ENCODE measurements at regions not wholly inside any gene's neighbourhood (a gene's known extent, or its start where the extent isn't known, plus 50 kb on each side); places are given as distances from the start of the nearest gene placed in this dataset.

DNA sequence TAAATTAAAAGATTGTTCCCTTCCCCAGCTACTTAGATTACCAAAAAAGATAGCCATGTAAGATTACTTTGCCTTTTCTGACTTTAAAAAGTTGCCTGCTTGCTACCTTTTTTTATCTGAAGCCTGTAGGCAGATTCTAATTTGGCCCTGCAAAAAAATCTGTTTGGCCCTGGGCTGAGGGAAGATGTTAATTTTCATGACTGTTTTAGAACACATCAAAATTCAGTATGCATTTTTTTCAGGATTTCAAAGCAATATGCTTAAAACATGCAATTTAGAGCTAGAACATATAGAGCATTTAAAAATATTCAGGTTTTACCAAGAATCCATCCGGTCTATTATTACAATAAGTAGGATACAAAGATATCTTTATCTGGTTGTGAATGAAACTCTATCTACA lies 563.6 kb downstream of the NR2F1-AS1 start:
- DNase-seq (ENCODE audit: low read depth), result no peak

DNA sequence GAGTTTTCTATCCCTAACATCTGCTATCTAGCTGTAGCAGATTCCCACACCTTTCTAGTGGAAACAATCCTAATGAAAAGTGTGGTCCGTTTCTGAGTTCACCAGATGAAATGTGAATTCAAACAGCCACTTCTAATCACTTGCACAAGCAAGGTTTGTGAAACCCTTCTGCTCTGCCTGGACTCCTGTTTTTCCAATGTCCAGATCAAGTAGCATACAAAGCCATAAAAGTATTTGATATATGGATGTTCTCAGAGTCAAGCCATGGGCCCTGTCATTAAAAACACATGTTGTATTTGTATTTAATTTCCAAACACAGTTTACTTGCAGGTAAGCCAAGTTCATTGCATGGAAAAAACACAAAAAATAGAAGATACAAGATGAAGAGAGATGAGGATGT lies 570.4 kb downstream of the NR2F1-AS1 start:
- no peak for DNase-seq (ENCODE audit: low read depth)

DNA sequence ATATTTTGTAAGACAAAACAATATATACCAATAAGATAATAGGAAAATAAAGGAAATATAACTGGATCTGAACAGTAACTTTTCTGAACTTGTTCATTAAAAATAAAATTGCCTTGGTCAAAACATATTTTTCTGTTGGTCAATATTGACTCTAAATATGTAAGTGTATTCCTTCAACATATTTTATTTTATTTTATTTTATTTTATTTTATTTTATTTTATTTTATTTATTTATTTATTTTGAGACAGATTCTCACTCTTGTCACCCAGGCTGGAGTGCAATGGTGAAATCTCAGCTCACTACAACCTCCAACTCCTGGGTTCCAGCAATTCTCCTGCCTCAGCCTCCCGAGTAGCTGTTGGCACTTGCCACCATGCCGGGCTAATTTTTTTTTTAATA lies 571.0 kb downstream of the NR2F1-AS1 start:
- DNase-seq (ENCODE audit: low read depth), result no peak

DNA sequence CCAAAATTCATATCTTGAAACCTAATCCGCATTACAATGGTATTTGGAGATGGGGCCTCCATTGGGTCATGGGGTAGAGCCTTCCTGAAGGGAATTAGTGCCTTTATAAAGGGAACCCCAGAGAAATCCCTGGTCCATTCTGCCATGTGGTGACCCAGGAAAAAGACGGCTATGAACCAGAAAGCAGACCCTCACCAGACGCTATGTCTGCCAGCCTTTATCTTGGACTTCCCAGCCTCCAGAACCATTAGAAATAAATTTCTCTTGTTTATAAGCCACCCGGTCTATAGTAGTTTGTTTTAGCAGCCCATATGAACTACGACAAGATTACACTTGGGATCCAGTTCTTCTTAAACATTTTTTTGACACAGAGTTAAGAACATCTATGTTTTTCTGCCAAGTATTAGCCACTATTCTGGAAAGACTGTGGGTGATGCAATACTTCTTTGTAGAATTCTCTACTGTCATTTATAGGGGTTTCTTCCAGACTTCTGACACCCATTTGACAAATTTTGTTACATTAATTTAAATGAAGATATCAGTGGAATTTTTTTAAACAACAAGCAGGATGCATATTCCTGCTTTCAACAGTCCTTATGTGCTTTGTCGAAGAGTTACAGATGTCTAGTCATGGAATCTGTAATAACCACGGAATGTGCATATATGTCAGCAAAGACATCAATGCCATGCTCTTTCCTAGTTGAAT lies 572.4 kb downstream of the NR2F1-AS1 start:
- DNase-seq (ENCODE audit: low read depth), result no peak

DNA sequence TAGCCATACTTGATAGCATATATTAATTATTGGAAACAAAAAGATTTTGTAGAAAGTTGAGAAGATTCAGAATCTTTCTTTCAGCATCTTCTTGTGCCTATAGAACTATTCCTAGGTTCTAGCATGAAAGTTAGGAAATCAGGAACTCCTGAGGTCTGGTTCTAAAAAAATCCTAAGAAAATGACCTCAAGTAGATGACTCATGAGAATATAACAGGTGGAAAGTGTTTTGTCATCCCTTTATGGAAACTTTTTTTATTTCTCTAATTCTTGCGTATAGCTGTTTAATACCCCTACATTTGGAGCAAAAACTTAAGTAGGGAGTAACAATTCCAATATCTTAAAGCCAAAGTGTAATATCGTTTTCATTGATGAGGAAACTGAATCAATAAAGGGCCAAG lies 574.1 kb downstream of the NR2F1-AS1 start:
- DNase-seq (ENCODE audit: low read depth), result peak; percentile 23

DNA sequence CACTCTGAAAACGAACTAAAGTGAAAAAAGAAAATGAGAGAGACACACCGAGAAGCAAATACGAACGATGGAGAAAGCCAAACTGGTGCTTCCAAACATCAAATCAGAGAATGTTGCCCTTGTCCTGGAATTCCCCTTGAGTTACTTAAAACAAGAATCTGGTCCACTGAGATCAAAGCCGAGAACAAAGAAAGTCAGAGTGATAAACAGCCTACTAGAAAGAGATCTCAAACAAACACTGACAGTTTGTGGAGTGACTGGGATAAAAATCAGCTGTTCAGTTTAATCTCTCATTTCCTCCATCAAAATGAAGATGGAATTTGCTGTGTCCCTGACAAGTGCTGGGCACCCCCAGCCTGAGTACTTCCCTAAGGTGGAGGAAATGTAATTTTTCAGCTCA lies 582.6 kb downstream of the NR2F1-AS1 start:
- DNase-seq (ENCODE audit: low read depth), result peak; percentile 5

DNA sequence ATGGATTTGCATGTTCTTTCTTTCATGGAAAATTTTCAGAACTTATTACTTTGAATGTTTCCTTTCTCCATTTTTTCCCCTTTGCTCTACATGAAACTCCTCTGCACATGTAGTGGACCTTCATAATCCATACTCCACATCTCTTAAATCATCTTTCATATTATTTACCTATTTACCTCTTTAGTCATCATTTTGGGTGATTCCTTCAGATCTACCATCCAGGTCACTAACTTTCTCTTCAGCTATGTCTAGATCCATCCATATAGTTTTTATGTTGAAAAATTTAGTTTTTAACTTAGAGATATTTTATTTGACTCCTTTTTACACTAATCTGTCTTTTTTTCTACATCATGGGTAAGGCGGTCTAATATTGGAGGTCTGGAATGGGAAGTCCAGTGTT lies 586.6 kb downstream of the NR2F1-AS1 start:
- DNase-seq (ENCODE audit: low read depth), result no peak

DNA sequence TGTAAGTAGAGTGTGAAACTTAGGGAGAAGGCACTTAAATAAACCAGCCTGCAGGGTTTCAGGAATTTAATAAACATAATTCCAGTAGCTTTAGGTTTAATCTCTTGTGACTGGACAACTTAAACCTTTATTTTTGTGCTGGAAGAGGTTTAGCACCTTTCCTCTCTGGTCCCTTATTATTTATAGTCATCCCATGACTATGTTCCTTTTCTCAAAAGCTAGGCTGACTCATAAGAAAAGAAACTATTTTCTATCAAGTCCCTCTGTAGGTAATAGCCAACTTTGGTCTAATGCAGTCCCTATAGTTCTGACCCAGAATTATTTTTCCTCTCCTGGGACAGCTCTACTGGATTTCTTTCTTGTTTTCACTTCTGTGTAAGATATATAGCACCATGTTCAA lies 588.9 kb downstream of the NR2F1-AS1 start:
- DNase-seq (ENCODE audit: low read depth), result no peak

DNA sequence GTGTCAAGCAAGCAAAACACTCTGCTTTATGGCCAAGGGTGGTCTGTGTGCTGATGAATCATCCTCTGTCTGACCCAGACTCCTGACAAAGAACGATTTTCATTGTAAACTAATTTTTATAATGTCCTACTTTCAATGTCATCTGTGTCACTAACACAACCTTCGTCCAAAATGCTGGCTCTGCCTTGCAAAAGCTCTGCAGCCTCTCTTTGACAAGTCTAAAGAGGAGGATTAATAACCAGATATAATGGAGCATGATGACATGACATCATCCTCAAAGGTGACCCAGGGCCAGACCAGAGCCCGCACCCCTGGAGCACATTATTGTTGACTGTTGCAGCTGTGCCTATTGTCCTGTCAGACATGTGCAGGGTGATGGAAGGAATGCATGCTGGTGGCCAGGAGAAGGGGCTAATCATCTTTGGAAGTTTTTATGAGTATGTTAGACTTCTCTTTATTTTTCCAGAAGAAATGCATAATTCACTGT lies 589.4 kb downstream of the NR2F1-AS1 start:
- peak; percentile 39 for DNase-seq (ENCODE audit: low read depth)

DNA sequence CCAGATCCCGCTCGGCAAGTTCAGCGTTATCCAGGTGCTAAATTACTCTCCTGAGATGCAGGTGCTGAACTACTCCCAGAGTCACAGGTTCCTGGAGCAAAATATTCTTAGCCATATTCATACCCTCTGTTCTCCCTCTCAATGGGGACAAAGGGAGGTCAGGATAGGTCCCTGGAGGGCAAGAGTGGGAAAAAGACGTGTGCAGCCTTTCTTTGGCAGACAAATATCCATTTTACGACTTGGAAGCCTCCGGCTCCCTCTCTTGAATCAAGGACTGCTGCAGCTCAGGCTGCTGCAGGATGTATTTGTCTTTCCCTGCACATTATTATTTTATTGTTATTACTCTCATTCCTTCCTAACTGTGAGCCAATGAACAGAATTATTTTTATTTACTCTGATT lies 590.2 kb downstream of the NR2F1-AS1 start:
- no peak for DNase-seq (ENCODE audit: low read depth)

DNA sequence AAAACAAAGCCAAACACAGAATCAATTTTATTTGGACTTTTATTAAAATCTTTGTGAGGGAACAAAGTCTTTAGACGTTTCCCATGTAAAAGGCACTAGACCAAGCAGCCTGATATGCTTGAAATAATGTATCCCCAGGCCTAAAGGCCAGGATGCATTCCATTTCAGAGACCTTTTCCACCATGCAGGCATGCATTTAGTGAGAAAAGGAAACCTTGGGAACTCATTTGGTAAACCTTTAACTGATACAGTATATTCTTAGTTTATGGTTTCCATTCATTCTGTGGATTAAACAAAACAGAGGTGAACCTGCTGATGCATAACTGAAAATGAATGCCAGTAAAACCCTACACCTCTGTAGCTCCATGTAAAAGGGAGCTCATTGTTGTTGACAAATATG lies 600.0 kb downstream of the NR2F1-AS1 start:
- DNase-seq (ENCODE audit: low read depth), result no peak

DNA sequence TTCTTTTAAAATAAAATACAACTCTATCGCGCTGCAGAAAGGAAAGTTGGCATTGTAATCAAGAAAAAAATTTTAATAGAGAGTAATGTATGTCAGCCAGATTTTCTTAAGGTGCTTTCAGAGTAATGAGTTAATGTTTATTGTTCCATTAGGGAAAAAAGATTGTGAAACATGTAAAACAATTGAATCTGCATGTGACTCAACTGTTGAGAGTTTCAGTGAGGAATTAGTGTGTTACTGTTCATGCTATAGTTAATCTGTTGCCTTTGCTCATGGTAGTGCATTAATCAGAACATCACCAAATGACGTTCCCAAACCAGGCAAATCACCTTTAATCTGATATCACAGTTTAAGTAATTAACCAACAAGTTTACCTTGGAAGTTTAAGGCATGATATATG lies 600.5 kb downstream of the NR2F1-AS1 start:
- no peak for DNase-seq (ENCODE audit: low read depth)

DNA sequence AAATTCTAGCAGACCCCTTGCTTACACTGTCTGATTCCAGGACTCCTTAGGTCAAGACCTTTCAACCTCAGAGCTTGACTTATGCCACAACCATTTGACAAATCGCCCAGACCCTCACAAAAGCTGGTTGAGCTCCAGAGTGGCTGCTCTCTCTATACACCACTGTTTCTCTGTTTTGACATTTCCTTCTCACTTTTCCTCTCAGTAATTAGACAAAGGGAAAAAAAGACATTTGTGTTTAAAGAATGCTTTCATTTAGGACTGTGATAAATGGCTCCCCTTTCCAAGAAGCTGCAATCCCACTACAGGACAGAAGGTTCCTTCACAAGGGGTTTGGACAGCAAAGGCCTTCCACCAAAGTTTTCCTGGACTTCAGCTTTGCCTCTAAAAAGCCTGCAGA lies 601.3 kb downstream of the NR2F1-AS1 start:
- peak; percentile 31 for DNase-seq (ENCODE audit: low read depth)

DNA sequence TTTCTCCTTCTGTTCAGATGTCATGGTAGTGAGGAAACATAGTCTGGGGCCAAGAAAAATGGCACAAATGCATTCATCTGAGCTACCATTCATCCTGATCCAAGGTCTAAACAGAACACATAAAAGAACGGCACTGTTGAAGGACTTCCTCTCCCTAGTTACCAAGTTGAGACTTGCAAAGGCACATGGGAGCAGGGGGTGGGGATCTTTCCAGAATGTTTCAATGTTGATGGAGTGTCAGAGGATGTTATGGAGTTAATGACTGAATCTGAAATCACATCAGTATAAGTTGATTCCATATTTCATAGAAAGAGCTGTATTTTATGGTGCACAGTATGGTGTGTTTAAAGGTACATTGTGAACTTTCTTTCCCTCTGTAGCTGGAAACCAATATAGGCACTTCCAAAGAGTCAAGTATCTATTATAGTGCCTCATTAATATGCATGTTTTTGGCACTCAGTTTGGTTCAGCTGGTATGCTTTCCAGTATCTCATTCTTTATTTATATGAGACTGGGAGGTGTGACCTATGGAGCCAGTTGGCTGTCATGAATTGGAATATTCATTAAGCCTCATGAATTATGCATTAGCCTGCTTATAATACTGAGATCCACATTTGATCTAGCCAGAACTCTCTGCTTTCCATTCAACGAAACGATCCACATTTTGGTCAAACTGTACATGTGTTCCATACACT lies 603.0 kb downstream of the NR2F1-AS1 start:
- no peak for DNase-seq (ENCODE audit: low read depth)

DNA sequence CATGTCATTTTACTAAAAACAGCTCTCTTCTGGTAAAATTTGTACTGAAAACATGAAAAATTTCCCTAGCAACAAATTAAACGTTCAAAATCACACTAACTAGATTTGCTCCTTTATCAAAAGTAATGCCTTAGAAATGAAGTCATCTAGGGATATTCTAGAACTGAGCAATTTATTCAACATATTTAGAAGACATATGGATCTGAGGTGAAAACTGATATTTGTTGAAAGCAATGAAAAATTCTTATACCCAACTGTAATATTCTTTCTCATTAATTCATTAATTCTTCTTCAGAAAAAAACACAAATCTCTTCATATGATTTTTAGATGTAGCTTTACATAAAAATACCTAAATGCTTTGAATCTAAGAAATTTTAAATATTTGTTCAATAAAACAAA lies 604.9 kb downstream of the NR2F1-AS1 start:
- no peak for DNase-seq (ENCODE audit: low read depth)

DNA sequence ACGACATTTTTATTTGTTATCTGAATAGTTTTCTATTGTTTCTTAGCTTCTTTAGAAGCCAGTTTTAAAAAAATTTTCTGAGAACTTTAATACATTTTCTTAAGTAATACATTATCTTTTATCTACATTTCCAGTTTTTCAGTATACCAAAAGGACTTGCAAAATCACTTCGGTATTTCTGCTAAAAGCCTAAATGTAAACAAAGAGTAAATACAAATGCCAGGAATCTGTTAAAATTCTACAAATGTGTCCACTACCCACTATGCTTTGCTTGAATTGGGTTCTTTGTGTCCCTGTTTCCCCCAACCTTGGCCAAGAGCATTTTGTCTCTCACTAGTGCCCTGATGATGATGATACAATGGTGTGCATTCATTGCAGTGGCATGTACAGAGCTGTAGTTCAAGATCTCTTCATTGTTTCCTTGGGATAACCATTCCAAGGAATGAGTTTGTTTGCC lies 611.2 kb downstream of the NR2F1-AS1 start:
- DNase-seq (ENCODE audit: low read depth), result no peak

DNA sequence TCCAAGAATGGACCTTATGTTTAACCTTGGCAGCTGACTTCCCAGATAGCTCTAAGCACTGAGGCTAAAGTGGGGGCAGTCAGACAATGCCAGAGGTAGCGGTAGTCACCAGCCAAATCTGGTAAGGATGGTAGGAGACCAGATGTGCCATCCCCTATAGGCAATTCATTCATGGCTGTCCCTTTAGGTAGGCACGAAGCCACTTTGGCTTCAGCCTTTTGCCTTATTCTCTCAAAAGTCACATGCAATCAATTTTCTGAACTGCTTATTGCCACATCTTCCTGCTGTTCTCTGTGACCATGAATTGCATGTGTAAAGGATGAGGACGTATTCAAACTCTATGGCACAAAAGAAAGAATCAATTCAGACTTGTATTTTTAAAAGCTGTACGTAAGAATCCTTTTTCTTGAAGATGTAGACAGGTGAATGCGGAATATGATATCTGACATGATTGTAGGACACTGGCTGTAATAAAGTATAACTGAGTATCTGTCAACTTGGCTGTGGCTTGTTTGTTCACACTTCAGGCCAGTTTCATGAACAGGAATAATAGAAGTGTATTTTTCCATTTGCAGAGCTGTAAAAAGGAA lies 611.7 kb downstream of the NR2F1-AS1 start:
- no peak for DNase-seq (ENCODE audit: low read depth)

DNA sequence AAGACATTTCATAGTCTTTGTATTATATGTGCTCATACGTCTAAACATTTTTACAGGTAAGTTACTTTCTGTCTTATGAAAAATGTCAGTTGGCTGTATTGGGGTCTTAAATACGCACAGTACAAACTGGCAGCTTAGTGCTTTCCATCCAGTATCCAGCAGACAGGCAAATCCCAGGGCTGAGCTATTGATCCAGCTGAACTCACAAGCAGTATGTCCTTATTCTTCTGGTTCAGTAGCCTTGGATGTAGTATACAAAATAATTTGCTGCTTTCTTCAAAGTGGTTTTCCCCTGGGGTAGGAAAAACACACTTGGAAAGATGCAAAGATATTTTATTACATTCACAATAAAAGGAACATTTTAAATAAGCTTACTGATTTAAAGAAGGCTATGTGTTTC lies 617.2 kb downstream of the NR2F1-AS1 start:
- no peak for DNase-seq (ENCODE audit: low read depth)

DNA sequence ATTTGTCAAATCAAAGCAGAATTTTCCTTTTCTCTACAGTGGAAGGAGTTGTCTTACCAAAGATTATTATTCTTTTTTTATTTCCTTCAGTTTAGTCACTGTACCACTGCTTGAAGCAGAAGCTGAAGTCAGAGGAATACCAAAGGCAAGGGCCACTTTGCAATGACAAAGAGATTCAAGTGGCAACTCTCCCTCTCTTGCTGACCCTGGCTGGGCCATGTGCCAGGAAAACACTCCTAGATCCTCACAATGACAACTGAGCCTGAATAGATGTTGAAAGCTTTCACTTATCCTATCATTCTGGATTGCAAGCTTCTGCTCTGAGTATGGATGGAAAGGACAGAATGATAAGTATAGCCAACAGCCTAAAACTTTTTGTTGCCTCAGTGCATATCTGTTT lies 618.3 kb downstream of the NR2F1-AS1 start:
- peak; percentile 17 for DNase-seq (ENCODE audit: low read depth)

DNA sequence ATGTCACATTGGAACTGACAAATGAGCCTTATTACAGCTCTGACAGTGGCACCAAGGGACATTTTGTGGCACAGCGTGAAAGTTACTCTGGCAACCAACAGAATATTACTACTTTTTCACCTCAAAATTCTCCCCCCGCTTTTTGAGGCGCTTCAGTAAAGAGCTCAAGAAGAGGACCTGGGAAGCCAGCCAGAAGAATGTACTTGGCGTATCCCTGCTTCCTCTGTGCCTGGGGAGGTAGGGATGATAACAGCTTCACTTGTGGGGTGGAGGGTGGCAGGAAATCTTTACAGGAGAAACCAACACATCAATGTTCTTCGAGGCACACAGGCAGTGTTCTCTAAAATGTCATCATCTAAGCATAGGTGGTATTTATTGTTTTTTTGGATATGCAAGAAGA lies 624.1 kb downstream of the NR2F1-AS1 start:
- DNase-seq (ENCODE audit: low read depth), result no peak

DNA sequence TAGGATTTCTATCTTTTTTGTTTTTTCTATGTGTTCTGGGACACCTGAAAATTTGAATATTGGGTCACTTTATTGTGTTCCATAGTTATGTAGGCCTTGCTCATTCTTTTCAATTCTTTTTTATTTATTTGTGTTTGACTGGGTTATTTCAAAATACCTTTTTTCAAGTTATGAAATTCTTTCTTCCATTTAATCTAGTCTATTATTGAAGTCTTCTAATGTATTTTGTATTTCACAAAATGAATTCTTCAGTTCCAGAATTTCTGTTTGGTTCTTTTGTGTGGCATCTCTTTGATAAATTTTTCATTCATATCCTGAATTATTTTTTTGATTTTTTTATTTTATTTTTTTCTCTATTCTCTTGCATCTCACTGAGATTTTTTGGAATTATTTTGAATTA lies 628.8 kb downstream of the NR2F1-AS1 start:
- no peak for DNase-seq (ENCODE audit: low read depth)

DNA sequence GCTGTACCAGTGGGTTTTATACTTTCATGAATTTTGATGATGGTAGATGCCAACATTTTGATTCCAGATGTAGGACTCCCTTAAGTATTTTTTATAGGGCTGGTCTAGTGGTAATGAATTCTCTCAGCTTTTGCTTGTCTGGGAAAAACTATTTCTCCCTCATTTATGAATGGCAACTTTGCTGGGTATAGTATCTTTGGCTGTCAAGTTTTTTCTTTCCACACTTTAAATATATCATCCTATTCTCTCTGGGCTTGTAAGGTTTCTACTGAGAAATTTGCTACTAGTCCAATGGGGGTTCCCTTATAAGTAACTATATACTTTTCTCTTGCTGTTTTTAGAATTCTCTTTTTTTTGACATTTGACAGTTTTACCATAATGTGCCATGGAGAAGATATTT lies 629.3 kb downstream of the NR2F1-AS1 start:
- DNase-seq (ENCODE audit: low read depth), result no peak

DNA sequence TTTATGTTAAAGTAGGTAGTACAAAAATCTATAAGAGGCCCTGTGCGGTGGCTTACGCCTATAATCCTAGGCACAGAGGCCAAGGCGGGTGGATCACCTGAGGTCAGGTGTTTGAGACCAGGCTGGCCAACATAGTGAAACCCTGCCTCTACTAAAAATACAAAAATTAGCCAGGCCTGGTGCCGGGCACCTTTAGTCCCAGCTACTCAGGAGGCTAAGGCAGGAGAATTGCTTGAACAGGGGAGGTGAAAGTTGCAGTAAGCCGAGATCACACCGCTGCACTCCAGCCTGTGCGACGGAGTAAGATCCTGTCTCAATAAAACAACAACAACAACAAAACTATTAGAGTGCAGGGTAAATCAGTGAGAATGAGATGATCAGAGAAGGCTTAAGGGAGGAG lies 634.5 kb downstream of the NR2F1-AS1 start:
- no peak for DNase-seq (ENCODE audit: low read depth)

All from myocyte (in vitro differentiated cells).